ENCODE measurements at regions not wholly inside any gene's neighbourhood (a gene's known extent, or its start where the extent isn't known, plus 50 kb on each side); places are given as distances from the start of the nearest gene placed in this dataset.

DNA sequence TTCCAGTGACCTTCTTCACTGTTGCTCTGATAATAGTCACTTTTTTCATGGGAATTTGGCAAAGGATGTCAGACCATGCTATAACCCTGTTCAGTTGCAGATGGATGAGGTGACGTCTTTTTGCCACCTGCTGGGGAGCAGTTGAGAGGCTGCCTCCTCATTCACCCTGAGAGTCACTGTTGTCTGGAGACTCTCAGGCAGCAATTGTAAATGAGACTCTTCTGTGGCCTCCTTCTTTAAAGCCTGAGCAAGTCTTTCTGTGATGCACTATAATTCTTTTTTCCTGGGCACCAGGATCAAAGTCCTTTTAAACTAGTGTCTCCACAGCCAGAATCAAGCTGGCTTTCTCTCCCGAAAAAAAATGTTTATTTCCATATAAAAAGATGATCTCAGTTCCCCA lies 345.1 kb downstream of the ARL4A start:
- DNase-seq (ENCODE audit: low read depth, low spot score), result peak; percentile 45

GRCh38 chr7:13034693-13035092 lies 347.3 kb downstream of the ARL4A start:
- peak; percentile 45 for DNase-seq (ENCODE audit: low read depth, low spot score)

GRCh38 chr7:13035233-13035632 lies 347.8 kb downstream of the ARL4A start:
- DNase-seq (ENCODE audit: low read depth, low spot score), result no peak

GRCh38 chr7:13036256-13036780 lies 348.9 kb downstream of the ARL4A start:
- DNase-seq (ENCODE audit: low read depth, low spot score), result no peak

DNA sequence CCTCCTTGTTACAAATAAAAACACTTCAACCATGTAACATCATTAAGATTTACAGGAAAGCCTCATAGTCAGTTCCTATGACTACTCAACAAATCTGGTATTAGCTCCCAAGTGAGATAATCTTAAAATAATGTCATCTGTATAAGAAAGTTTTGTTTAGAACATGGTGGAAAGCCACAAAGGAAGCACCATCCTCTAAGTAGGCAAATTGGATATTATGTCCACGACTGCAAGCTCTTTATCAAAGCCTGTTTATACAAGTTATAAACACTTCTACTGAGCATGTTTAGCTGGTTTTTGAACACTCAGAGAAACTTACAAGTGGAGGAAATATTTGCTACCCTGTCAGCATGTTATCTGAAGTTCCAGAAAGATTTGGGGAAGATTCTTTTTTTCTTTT lies 349.8 kb downstream of the ARL4A start:
- no peak for DNase-seq (ENCODE audit: low read depth, low spot score)

DNA sequence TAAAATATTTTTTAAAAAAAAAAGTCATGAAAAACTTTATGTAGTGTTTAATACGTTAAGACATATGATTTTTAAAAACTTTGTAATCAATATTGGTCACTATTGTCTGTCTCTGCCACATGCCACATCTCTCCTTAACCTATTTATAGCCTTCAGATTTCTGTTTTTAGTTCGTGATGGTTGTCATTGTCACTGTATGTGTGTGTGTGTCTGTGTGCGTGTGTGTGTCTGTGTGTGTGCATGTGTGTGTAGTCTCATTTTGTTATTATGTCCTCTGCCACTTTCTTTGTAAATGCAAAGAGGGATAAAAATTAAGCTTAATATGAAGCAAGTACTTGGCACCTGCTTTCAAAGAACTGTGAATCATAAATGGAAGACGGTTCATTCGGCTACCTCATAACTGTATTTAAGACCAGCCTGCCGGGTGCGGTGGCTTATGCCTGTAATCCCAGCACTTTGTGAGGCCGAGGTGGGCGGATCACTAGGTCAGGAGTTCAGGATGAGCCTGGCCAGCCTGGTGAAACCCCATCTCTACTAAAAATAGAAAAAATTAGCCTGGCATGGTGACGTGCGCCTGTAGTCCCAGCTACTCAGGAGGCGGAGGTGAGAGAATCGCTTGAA lies 354.0 kb downstream of the ARL4A start:
- no peak for DNase-seq (ENCODE audit: low read depth, low spot score)

- no peak for DNase-seq (ENCODE audit: low read depth, low spot score)
Measured at GRCh38 chr7:13042605-13043236, 355.3 kb downstream of the ARL4A start.

GRCh38 chr7:13044309-13044708 lies 356.9 kb downstream of the ARL4A start:
- DNase-seq (ENCODE audit: low read depth, low spot score), result no peak

DNA sequence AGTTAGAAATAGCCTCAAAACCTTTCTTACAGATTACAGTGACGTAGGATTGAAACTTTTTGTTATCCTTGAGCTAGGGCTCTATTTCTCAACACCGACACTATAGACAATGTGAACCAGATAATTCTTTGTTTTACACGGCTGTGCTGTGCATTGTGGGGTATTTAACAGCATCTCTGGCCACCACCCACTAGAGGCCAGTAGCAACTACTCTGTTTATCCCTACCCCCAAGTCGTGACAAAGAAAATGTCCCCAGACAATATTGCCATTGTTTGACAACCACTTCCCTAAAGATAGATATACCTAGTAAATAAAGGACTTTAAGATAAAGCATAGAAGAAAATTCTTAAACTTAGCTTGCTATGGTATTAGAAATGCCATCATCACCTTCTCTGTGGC lies 359.6 kb downstream of the ARL4A start:
- DNase-seq (ENCODE audit: low read depth, low spot score), result no peak

DNA sequence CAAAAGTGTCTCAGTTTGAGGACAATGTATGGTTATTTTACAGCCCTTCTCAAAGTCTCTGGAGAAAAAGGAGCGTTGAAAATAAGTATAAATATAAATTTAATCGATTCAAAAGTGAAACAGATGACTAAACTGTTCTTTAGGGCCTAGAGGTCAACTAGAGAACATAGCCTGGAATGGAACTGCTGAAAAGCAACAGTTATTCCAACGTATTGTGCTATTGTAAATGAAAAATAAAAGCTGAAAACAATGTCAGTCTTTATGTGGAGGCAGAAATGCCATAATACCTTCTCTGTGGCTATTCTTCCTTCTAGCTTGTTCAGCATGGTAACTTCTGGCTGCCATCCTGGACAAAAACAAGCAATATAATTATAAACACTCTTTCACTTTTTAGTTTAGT lies 362.5 kb downstream of the ARL4A start:
- no peak for DNase-seq (ENCODE audit: low read depth, low spot score)

- DNase-seq (ENCODE audit: low read depth, low spot score), result no peak
Measured at GRCh38 chr7:13050703-13051102, 363.3 kb downstream of the ARL4A start.

DNA sequence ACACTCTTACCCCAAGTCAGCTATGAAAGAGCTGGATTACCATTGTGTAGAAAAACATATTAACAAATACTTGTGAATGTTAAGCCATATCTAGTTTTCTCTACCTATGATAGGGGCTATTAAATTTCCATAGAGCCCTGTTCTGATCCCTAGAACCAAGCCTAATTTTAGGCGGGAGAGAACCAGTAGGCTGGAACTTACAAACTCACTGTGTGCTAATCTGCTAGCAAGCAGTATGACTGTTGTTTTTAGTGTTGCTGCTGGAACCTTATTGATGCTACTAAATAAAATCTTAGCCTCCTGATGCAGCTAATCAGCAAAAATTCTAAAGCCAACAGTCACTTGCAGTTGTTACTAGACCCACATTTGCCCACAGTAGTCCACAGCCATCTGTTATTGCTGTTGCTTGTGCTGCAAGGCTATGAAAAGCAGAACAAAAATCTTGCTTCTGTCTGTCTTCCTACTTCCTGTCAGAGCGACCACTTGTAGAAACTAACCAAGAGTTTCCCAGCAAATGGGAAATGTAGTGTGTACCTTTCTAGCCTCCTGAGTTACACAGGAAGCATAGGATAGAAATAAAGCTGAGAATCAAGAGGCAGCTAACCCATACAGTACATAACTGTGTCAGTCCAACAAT lies 368.4 kb downstream of the ARL4A start:
- no peak for DNase-seq (ENCODE audit: low read depth, low spot score)

DNA sequence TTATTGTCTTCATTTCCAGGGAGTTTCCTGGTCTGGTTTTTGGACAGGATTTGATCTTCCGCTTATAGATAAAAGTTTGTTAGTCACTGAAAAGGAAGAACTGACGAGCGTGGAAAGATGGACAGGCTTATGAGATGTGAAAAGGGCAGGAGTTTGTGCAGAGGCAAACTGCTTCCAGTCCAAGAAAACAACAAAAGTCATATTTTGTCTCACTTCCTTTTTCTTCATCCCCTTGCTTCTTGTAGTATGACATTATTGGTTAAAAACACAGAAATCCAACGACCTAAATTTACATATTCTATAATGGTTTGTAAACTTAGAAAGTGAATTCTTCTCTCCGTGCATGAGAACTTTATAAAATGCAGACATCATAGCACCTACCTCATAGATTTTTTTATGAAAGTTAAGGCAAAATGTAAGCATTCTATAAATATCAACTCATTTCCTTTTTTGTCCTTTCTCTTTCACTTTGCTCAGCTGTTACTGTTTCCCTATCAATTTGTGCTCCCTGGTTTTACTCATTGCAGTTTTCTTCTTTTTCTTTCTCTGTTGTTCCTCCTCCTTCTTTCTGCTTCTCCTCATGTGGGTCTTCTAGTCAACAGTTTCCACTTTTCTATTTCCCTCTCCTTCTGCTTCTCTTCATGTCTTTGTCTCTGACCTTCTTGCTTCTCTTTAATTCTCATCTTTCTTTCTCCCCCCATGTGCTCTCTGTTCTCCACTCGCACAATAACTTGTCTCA lies 370.2 kb downstream of the ARL4A start:
- no peak for DNase-seq (ENCODE audit: low read depth, low spot score)

DNA sequence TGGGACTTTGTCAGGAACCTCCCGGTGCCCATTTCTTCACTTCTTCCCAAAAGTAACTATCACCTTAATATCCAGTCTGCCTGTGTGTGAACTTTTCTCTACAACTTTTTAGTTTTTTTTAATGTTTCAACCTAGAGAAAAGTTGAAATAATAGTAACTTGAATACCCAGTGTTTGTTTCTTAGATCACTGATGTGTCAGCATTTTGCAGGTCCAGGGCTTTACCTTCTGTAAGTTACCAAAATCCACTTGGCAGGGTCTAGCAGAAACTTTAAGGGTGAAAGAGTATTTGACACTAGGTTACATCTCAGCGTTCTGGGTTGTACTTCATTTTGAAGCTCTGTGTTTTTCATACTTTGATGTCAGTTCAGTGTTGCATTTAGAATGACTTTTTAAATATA lies 372.7 kb downstream of the ARL4A start:
- no peak for DNase-seq (ENCODE audit: low read depth, low spot score)

DNA sequence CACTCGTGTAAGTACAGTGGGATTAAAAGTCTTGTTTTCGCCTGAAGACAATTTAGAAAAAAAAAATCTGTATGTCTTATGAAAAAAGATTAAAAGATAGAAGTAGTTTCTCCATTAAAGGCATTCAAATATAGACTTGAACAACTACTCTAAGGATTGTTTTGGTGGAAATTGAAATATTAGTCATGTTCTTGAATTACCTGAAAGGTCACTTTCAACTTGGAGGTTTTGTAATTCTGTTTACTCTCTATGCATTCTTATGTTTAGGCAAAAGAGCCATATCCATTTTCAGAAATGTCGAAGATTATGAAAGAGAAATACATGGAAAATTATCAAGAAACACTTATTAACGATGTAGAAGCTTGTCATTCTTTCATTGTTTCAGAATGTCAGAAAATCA lies 373.7 kb downstream of the ARL4A start:
- no peak for DNase-seq (ENCODE audit: low read depth, low spot score)

DNA sequence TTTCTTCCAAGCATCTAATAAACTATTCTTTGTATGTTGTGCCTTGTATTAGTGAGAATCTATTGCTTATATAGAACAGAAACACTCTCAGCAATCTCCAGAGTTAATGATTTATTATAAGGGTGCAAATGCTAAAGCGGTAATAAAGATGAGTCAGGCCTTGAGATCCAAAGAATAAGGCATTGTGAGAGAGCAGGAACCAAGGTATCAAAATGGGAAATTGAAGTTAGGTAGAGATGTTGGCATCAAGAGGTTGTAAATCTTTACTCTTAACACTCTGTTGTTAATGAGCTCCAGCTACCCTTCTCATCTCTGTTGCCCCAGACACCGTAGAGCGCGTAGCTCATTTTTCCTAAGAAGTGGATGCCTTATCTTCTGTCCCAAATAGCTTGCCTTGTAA lies 375.2 kb downstream of the ARL4A start:
- no peak for DNase-seq (ENCODE audit: low read depth, low spot score)

- no peak for DNase-seq (ENCODE audit: low read depth, low spot score)
Measured at GRCh38 chr7:13067036-13067435, 379.6 kb downstream of the ARL4A start.

DNA sequence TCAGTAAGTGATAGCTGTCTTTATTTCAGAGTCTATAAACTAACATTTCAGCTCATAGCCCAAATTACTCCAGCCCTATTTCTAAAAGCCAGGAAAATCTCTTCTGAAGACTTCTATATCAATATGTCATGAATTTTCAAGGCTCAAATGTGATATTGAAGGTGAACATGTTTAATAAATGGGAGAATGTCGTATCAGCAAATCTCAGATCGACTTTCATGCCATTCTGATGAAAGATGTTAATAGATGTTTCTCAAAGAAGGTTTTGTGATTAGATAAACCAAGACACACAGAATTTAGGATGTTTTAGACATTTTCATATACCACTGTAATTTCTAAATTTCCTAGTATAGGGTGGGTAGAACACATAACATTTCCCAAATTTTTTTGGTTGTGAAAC lies 380.6 kb downstream of the ARL4A start:
- no peak for DNase-seq (ENCODE audit: low read depth, low spot score)

- no peak for DNase-seq (ENCODE audit: low read depth, low spot score)
Measured at GRCh38 chr7:13069841-13070240, 382.4 kb downstream of the ARL4A start.

- DNase-seq (ENCODE audit: low read depth, low spot score), result no peak
Measured at GRCh38 chr7:13072014-13072413, 384.6 kb downstream of the ARL4A start.

DNA sequence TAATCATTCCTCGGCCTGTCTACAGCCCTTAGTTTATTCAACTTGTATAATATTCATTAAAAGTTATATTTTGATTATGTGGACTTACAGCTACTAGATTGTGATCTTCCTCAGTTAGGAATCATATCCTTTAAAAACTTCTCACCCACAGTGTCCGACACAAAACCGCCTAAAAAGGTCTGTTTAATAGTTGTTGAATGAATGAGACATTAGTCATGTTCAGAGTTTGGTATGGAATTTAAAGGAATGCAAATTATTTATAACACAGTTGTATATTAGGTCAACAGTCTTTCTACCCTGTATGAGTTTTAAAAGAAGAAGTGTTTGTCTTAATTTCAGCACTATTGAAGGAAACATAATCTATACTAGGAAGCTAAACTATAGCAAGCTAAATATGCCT lies 390.0 kb downstream of the ARL4A start:
- DNase-seq (ENCODE audit: low read depth, low spot score), result no peak

DNA sequence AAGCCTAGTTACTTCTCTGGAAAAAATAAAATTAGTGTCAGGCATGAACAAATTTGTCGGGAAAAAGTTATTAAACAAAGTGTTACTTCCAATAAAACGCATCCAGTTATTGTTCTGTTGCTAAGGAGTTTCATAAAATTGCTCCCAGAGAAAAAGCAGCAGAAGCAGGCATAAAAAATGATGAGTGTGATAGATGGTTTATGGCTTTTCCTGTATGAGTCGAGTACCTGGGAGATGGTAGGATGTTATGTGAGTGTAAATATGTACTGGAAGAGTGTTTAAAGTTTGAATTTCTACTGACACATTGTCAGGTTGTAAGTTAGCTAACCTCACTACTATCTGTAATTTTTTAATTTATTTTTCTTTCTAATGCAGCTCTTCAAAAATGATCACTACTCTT lies 390.7 kb downstream of the ARL4A start:
- DNase-seq (ENCODE audit: low read depth, low spot score), result no peak
